HCT116 (cell line): ENCODE measurements at regions not wholly inside any gene's neighbourhood (a gene's known extent, or its start where the extent isn't known, plus 50 kb on each side); places are given as distances from the start of the nearest gene placed in this dataset.

Experiments
- EZH2 ChIP-seq: fragments of 200-600 bp; sonication (generic); IDR thresholded peaks from 2 replicates; pipeline ENCODE4 v1.6.1; 2017; ENCODE audit warnings: antibody characterized with exemption, mixed run types
- EZH2phosphoT487 ChIP-seq: fragments of 200-600 bp; IDR thresholded peaks from 2 replicates; pipeline ENCODE4 v1.6.1; 2018; ENCODE audit warnings: antibody characterized with exemption, borderline replicate concordance
- MAX ChIP-seq: IDR thresholded peaks from 2 replicates; pipeline ENCODE4 v1.6.1; 2012
- POLR2A ChIP-seq: IDR thresholded peaks from 2 replicates; pipeline ENCODE4 v1.7.0; 2011; ENCODE audit warnings: borderline replicate concordance; ENCODE audit not compliant: insufficient read depth, insufficient read length; ENCODE audit errors: extremely low read depth
- RAD21 ChIP-seq: IDR thresholded peaks from 2 replicates; pipeline ENCODE4 v1.6.1; 2012; ENCODE audit warnings: low read depth, mild to moderate bottlenecking
- SP1 ChIP-seq: IDR thresholded peaks from 2 replicates; pipeline ENCODE4 v1.6.1; 2012; ENCODE audit warnings: low read depth
- TF ChIP-seq, protein P1 (sequence below), 3 experiments: fragments of 200-600 bp in 1 of 3; sonication (generic) in 1 of 3; IDR thresholded peaks in 2 of 3; conservative IDR thresholded peaks in 1 of 3; 2 replicates each; pipeline ENCODE4 v1.5.1; 2012 to 2017; ENCODE audit warnings: low read depth in 2 of 3, low read length in 2 of 3, antibody characterized with exemption in 1 of 3, borderline replicate concordance in 1 of 3, control low read depth in 1 of 3, mild to moderate bottlenecking in 1 of 3, mixed read lengths in 1 of 3, mixed run types in 1 of 3, moderate library complexity in 1 of 3; ENCODE audit not compliant: insufficient read depth in 1 of 3

DNA sequence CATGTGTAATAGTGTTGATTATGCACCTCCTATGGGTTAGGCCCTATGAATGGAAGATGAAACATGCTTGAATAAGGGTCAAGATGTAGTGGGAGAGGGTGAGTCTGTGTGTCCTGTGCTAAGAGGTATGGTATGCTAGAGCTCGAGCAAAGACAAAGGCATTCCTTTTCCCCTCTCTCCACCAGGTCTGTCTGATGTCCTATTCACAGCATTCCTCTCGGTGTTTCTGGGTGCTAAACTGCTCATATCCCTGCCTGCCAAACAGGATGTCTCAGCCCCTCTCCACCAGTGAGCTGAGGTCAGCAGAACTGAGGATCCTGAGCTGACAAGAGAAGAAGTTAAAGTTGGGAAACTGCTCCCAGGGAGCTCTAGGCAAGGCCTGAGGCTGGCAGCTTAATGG, 344.9 kb downstream of the TSN start:
- TF ChIP-seq POLR2A (no peak), EZH2phosphoT487 (no peak), MAX (no peak), RAD21 (no peak), SP1 (no peak), EZH2 (no peak)
- TF ChIP-seq, protein P1, sequence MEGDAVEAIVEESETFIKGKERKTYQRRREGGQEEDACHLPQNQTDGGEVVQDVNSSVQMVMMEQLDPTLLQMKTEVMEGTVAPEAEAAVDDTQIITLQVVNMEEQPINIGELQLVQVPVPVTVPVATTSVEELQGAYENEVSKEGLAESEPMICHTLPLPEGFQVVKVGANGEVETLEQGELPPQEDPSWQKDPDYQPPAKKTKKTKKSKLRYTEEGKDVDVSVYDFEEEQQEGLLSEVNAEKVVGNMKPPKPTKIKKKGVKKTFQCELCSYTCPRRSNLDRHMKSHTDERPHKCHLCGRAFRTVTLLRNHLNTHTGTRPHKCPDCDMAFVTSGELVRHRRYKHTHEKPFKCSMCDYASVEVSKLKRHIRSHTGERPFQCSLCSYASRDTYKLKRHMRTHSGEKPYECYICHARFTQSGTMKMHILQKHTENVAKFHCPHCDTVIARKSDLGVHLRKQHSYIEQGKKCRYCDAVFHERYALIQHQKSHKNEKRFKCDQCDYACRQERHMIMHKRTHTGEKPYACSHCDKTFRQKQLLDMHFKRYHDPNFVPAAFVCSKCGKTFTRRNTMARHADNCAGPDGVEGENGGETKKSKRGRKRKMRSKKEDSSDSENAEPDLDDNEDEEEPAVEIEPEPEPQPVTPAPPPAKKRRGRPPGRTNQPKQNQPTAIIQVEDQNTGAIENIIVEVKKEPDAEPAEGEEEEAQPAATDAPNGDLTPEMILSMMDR (IDR thresholded peaks at IDR 0.05 in 2 of 3, conservative IDR thresholded peaks at IDR 0.05 in 1 of 3; ENCODE audit: borderline replicate concordance in 1 of 3, insufficient read depth in 1 of 3, low read depth in 2 of 3, low read length in 2 of 3) = no peak
